Hematopoietic multipotent progenitor cell treated with erythropoietin and hydrocortisone succinate and interleukin-3 and kit ligand, for 6 days (in vitro differentiated cells): ENCODE measurements at regions not wholly inside any gene's neighbourhood (a gene's known extent, or its start where the extent isn't known, plus 50 kb on each side); places are given as distances from the start of the nearest gene placed in this dataset.
A peak's percentile ranks its signal among the peaks of the same experiment; 100 is the strongest.
"Not testable (repeated sequence)": the region's sequence is repeated elsewhere in the genome, so short reads cannot be mapped to it uniquely, and the experiment has no call there.

ENCODE experiments used
- DNase-seq: peaks from one replicate; pipeline ENCODE4 v3.0.0-alpha.2; 2015

GRCh38 chr1:45258059-45258650, 51.8 kb upstream of the ZSWIM5 start:
- DNase-seq = no peak

- no peak for DNase-seq
Observed at GRCh38 chr1:45259053-45259452, 52.6 kb upstream of the ZSWIM5 start.

- DNase-seq = no peak
Observed at GRCh38 chr1:45260244-45260643, 53.8 kb upstream of the ZSWIM5 start.

GRCh38 chr1:45263132-45263531, 56.7 kb upstream of the ZSWIM5 start:
- DNase-seq = no peak

GRCh38 chr1:45265244-45265643, 58.8 kb upstream of the ZSWIM5 start:
- DNase-seq = peak; percentile 15

- peak; percentile 33 for DNase-seq
Observed at GRCh38 chr1:45266151-45266801, 59.9 kb upstream of the ZSWIM5 start.

- DNase-seq = not testable (repeated sequence)
Observed at GRCh38 chr1:45268310-45268709, 58.4 kb upstream of the HPDL start.

- not testable (repeated sequence) for DNase-seq
Observed at GRCh38 chr1:45272267-45272666, 54.4 kb upstream of the HPDL start.

- no peak for DNase-seq
Observed at GRCh38 chr1:45272913-45273371, 53.8 kb upstream of the HPDL start.

GRCh38 chr1:45275054-45275453, 51.6 kb upstream of the HPDL start:
- peak; percentile 26 for DNase-seq
